GM21619 (cell line): ENCODE measurements at regions not wholly inside any gene's neighbourhood (a gene's known extent, or its start where the extent isn't known, plus 50 kb on each side); places are given as distances from the start of the nearest gene placed in this dataset.

Experiments used
- ATAC-seq: cut with Tn5 transposase; IDR thresholded peaks from one replicate; pipeline ENCODE4 v1.9.1; 2021; ENCODE audit not compliant: unreplicated experiment

GRCh38 chr5:88666761-88667495 lies 216.1 kb downstream of the MEF2C start:
- ATAC-seq, result peak; percentile 81

GRCh38 chr5:88665750-88666215 lies 217.2 kb downstream of the MEF2C start:
- ATAC-seq, result no peak

- no peak for ATAC-seq
Observed at GRCh38 chr5:88664645-88665044, 218.3 kb downstream of the MEF2C start.

GRCh38 chr5:88663793-88664216 lies 219.2 kb downstream of the MEF2C start:
- ATAC-seq, result no peak

- no peak for ATAC-seq
Observed at GRCh38 chr5:88662846-88663245, 220.1 kb downstream of the MEF2C start.

GRCh38 chr5:88661806-88662207 lies 221.2 kb downstream of the MEF2C start:
- ATAC-seq, result no peak

- ATAC-seq, result peak; percentile 63
Observed at GRCh38 chr5:88660947-88661805, 221.8 kb downstream of the MEF2C start.

GRCh38 chr5:88660264-88660946 lies 222.6 kb downstream of the MEF2C start:
- peak; percentile 28 for ATAC-seq

- ATAC-seq, result peak; percentile 53
Observed at GRCh38 chr5:88659529-88660263, 223.3 kb downstream of the MEF2C start.

GRCh38 chr5:88658886-88659285 lies 224.1 kb downstream of the MEF2C start:
- no peak for ATAC-seq

- ATAC-seq, result no peak
Observed at GRCh38 chr5:88657906-88658775, 224.8 kb downstream of the MEF2C start.

GRCh38 chr5:88657136-88657535 lies 225.8 kb downstream of the MEF2C start:
- ATAC-seq, result no peak

GRCh38 chr5:88656221-88656950 lies 226.6 kb downstream of the MEF2C start:
- ATAC-seq, result no peak

- no peak for ATAC-seq
Observed at GRCh38 chr5:88653471-88653870, 229.5 kb downstream of the MEF2C start.

- ATAC-seq, result no peak
Observed at GRCh38 chr5:88647901-88648300, 235.1 kb downstream of the MEF2C start.

GRCh38 chr5:88646866-88647265 lies 236.1 kb downstream of the MEF2C start:
- ATAC-seq, result no peak

GRCh38 chr5:88644676-88645075 lies 238.3 kb downstream of the MEF2C start:
- no peak for ATAC-seq

GRCh38 chr5:88643315-88643714 lies 239.7 kb downstream of the MEF2C start:
- no peak for ATAC-seq

GRCh38 chr5:88634014-88634413 lies 249.0 kb downstream of the MEF2C start:
- ATAC-seq, result no peak
